HG02970 (cell line): ENCODE measurements at regions not wholly inside any gene's neighbourhood (a gene's known extent, or its start where the extent isn't known, plus 50 kb on each side); places are given as distances from the start of the nearest gene placed in this dataset.

Source experiments
- ATAC-seq: cut with Tn5 transposase; IDR thresholded peaks from one replicate; pipeline ENCODE4 v1.9.1; 2021; ENCODE audit warnings: mild to moderate bottlenecking, moderate library complexity, moderate number of reproducible peaks; ENCODE audit not compliant: unreplicated experiment, low FRiP score

GRCh38 chr2:18645315-18645714 lies 55.9 kb upstream of the NT5C1B start:
- no peak for ATAC-seq

- no peak for ATAC-seq
Measured at GRCh38 chr2:18644115-18644462, 54.7 kb upstream of the NT5C1B start.

GRCh38 chr2:18643326-18644114 lies 54.2 kb upstream of the NT5C1B start:
- no peak for ATAC-seq

- ATAC-seq: no peak
Measured at GRCh38 chr2:18641823-18642222, 52.5 kb upstream of the NT5C1B start.

GRCh38 chr2:18639756-18640453 lies 50.5 kb upstream of the NT5C1B start:
- ATAC-seq: no peak
